GM18873 (cell line): ENCODE measurements at regions not wholly inside any gene's neighbourhood (a gene's known extent, or its start where the extent isn't known, plus 50 kb on each side); places are given as distances from the start of the nearest gene placed in this dataset.

ENCODE experiments used
- ATAC-seq: cut with Tn5 transposase; IDR thresholded peaks from one replicate; pipeline ENCODE4 v1.9.1; 2021; ENCODE audit warnings: mild to moderate bottlenecking, moderate library complexity, moderate number of reproducible peaks; ENCODE audit not compliant: unreplicated experiment, low FRiP score

GRCh38 chr21:16330082-16330907, 600.5 kb downstream of the USP25 start:
- ATAC-seq, result peak; percentile 64

- no peak for ATAC-seq
Measured at GRCh38 chr21:16330908-16331268, 601.1 kb downstream of the USP25 start.

- no peak for ATAC-seq
Measured at GRCh38 chr21:16337266-16337665, 607.5 kb downstream of the USP25 start.

- ATAC-seq, result no peak
Measured at GRCh38 chr21:16342932-16343331, 613.1 kb downstream of the USP25 start.

- no peak for ATAC-seq
Measured at GRCh38 chr21:16343776-16344175, 614.0 kb downstream of the USP25 start.

- ATAC-seq, result no peak
Measured at GRCh38 chr21:16345757-16346156, 616.0 kb downstream of the USP25 start.

GRCh38 chr21:16347223-16347622, 617.4 kb downstream of the USP25 start:
- ATAC-seq, result no peak

- no peak for ATAC-seq
Measured at GRCh38 chr21:16353764-16354163, 624.0 kb downstream of the USP25 start.

- no peak for ATAC-seq
Measured at GRCh38 chr21:16357994-16358393, 628.2 kb downstream of the USP25 start.

GRCh38 chr21:16358784-16359183, 629.0 kb downstream of the USP25 start:
- ATAC-seq, result no peak

- ATAC-seq, result no peak
Measured at GRCh38 chr21:16363100-16363499, 633.3 kb downstream of the USP25 start.

GRCh38 chr21:16363518-16363917, 633.7 kb downstream of the USP25 start:
- no peak for ATAC-seq

GRCh38 chr21:16366207-16366606, 636.4 kb downstream of the USP25 start:
- no peak for ATAC-seq

GRCh38 chr21:16367079-16367478, 637.3 kb downstream of the USP25 start:
- no peak for ATAC-seq

GRCh38 chr21:16370186-16370585, 640.4 kb downstream of the USP25 start:
- ATAC-seq, result no peak

GRCh38 chr21:16372586-16372985, 642.8 kb downstream of the USP25 start:
- ATAC-seq, result no peak

GRCh38 chr21:16376673-16377072, 646.9 kb downstream of the USP25 start:
- ATAC-seq, result no peak

GRCh38 chr21:16377120-16377658, 647.4 kb downstream of the USP25 start:
- no peak for ATAC-seq

GRCh38 chr21:16377857-16378256, 648.1 kb downstream of the USP25 start:
- no peak for ATAC-seq

- no peak for ATAC-seq
Measured at GRCh38 chr21:16378525-16378924, 648.7 kb downstream of the USP25 start.

- ATAC-seq, result no peak
Measured at GRCh38 chr21:16388291-16388690, 658.5 kb downstream of the USP25 start.

- no peak for ATAC-seq
Measured at GRCh38 chr21:16388911-16389560, 659.3 kb downstream of the USP25 start.
